SK-N-SH (cell line): ENCODE measurements at regions not wholly inside any gene's neighbourhood (a gene's known extent, or its start where the extent isn't known, plus 50 kb on each side); places are given as distances from the start of the nearest gene placed in this dataset.

Experiments
- CTCF ChIA-PET: fragments of 300-600, 350-600 bp; formaldehyde crosslinking; extraction: SDS; loops from one replicate; lab custom pipeline; 2021; lab: Yijun Ruan, JAX
- POLR2A ChIA-PET: fragments of 350-600 bp; sonication (Branson Sonifier 250); formaldehyde crosslinking; extraction: SDS; loops from one replicate; lab custom pipeline; 2020; ENCODE audit warnings: antibody characterized with exemption, inconsistent platforms; lab: Yijun Ruan, JAX
- DNase-seq: peaks from one replicate; pipeline ENCODE4 v3.0.0; 2012
- H2AFZ ChIP-seq: fragments of 200-600 bp; sonication (generic); 2 replicates; pipeline ENCODE4 v1.8.1; 2016; ENCODE audit warnings: antibody characterized with exemption, mild to moderate bottlenecking, low read depth
- H3F3A ChIP-seq: fragments of 200-600 bp; sonication (generic); replicated peaks from 2 replicates; pipeline ENCODE3; 2016; ENCODE audit warnings: antibody characterized with exemption, mild to moderate bottlenecking; ENCODE audit not compliant: insufficient read depth
- H3K27ac ChIP-seq, 2 experiments: fragments of 200-500 bp in 1 of 2; fragments of 200-600 bp in 1 of 2; sonication (Bioruptor generic) in 1 of 2; sonication (generic), shearing (Covaris generic) in 1 of 2; 2 replicates each; pipeline versions ENCODE4 v1.5.1 to v1.6.1; 2014 to 2016; ENCODE audit warnings: low read depth in 2 of 2, inconsistent platforms in 1 of 2, low read length in 1 of 2, mild to moderate bottlenecking in 1 of 2, mixed read lengths in 1 of 2
- H3K27me3 ChIP-seq: fragments of 200-600 bp; sonication (generic), shearing (Covaris generic); 2 replicates; pipeline ENCODE4 v1.6.1; 2016; ENCODE audit warnings: mixed run types; ENCODE audit not compliant: insufficient read depth
- H3K36me3 ChIP-seq, 2 experiments: fragments of 200-500 bp in 1 of 2; fragments of 200-600 bp in 1 of 2; sonication (Bioruptor generic) in 1 of 2; sonication (generic) in 1 of 2; replicated peaks in 1 of 2; 2 replicates each; pipeline versions ENCODE3 to v1.5.1; 2014 to 2016; ENCODE audit warnings: low read length in 1 of 2, mild to moderate bottlenecking in 1 of 2; ENCODE audit not compliant: insufficient read depth in 2 of 2, control insufficient read depth in 1 of 2
- H3K4me1 ChIP-seq, 2 experiments: fragments of 200-500 bp in 1 of 2; fragments of 200-600 bp in 1 of 2; sonication (Bioruptor generic) in 1 of 2; sonication (generic), shearing (Covaris generic) in 1 of 2; 2 replicates each; pipeline versions ENCODE4 v1.5.1 to v1.6.1; 2014 to 2016; ENCODE audit warnings: low read depth in 1 of 2, low read length in 1 of 2, mixed run types in 1 of 2; ENCODE audit not compliant: insufficient read depth in 2 of 2, control insufficient read depth in 1 of 2
- H3K4me2 ChIP-seq: fragments of 200-600 bp; sonication (generic), shearing (Covaris generic); 2 replicates; pipeline ENCODE4 v1.6.1; 2017; ENCODE audit warnings: mixed run types
- H3K4me3 ChIP-seq, 2 experiments: fragments of 200-500 bp in 1 of 2; fragments of 200-600 bp in 1 of 2; sonication (Bioruptor generic) in 1 of 2; sonication (generic), shearing (Covaris generic) in 1 of 2; 2 replicates each; pipeline versions ENCODE4 v1.5.1 to v1.8.1; 2014 to 2016; ENCODE audit warnings: low read depth in 2 of 2, inconsistent platforms in 1 of 2, low read length in 1 of 2, mild to moderate bottlenecking in 1 of 2, mixed read lengths in 1 of 2, moderate library complexity in 1 of 2
- H3K79me2 ChIP-seq: fragments of 200-600 bp; sonication (generic); 2 replicates; pipeline ENCODE4 v1.8.1; 2017; ENCODE audit warnings: mild to moderate bottlenecking; ENCODE audit not compliant: insufficient read depth
- H3K9ac ChIP-seq: fragments of 200-600 bp; sonication (generic); 2 replicates; pipeline ENCODE4 v1.6.1; 2017; ENCODE audit warnings: mixed run types
- H3K9me2 ChIP-seq: fragments of 200-600 bp; sonication (generic); 2 replicates; pipeline ENCODE4 v1.6.1; 2017; ENCODE audit warnings: mixed run types
- H3K9me3 ChIP-seq: fragments of 200-600 bp; sonication (generic); 2 replicates; pipeline ENCODE4 v1.6.1; 2017; ENCODE audit warnings: mixed run types, mild to moderate bottlenecking, moderate library complexity
- H4K20me1 ChIP-seq: fragments of 200-600 bp; sonication (generic); 2 replicates; pipeline ENCODE4 v1.6.1; 2017; ENCODE audit warnings: mild to moderate bottlenecking, mixed run types; ENCODE audit not compliant: insufficient read depth
- CHD2 ChIP-seq: fragments of 150-350 bp; IDR thresholded peaks from 2 replicates; pipeline ENCODE4 v1.6.1; 2018; ENCODE audit warnings: low read length; ENCODE audit not compliant: partially characterized antibody
- CTCF ChIP-seq: fragments of 200-600 bp; sonication (generic); IDR thresholded peaks from 2 replicates; pipeline ENCODE4 v1.6.1; 2017; ENCODE audit warnings: antibody characterized with exemption, mild to moderate bottlenecking, moderate library complexity
- ELF1 ChIP-seq: IDR thresholded peaks from 2 replicates; pipeline ENCODE4 v1.4.0; 2012
- EZH2phosphoT487 ChIP-seq: fragments of 200-600 bp; sonication (generic); IDR thresholded peaks from 2 replicates; pipeline ENCODE4 v1.6.1; 2017; ENCODE audit warnings: low read depth, mixed run types, mild to moderate bottlenecking, antibody characterized with exemption, moderate library complexity, borderline replicate concordance
- FOXJ3 ChIP-seq: sonication (generic); formaldehyde crosslinking; IDR thresholded peaks from 2 replicates; pipeline ENCODE4 v1.5.1; 2020; ENCODE audit warnings: mild to moderate bottlenecking, missing genetic modification reagents
- GABPA ChIP-seq: IDR thresholded peaks from 2 replicates; pipeline ENCODE4 v1.4.0; 2012; ENCODE audit warnings: low read depth, mild to moderate bottlenecking
- GATA2 ChIP-seq: sonication (generic); formaldehyde crosslinking; IDR thresholded peaks from 2 replicates; pipeline ENCODE4 v1.5.0; 2020; ENCODE audit warnings: mild to moderate bottlenecking, missing genetic modification reagents
- IRF3 ChIP-seq: fragments of 150-350 bp; IDR thresholded peaks from 2 replicates; pipeline ENCODE4 v1.6.1; 2016; ENCODE audit warnings: mild to moderate bottlenecking, low read depth, low read length
- JUND ChIP-seq: IDR thresholded peaks from 2 replicates; pipeline ENCODE4 v1.4.0; 2012
- NFIC ChIP-seq: IDR thresholded peaks from 2 replicates; pipeline ENCODE4 v1.4.0; 2012; ENCODE audit warnings: borderline replicate concordance
- RAD21 ChIP-seq: IDR thresholded peaks from 2 replicates; pipeline ENCODE4 v1.6.1; 2012; ENCODE audit warnings: mild to moderate bottlenecking, low read length
- REST ChIP-seq: IDR thresholded peaks from 2 replicates; pipeline ENCODE4 v1.6.1; 2012; ENCODE audit warnings: mild to moderate bottlenecking, low read depth, low read length, moderate library complexity
- RFX5 ChIP-seq: IDR thresholded peaks from 2 replicates; pipeline ENCODE4 v1.6.1; 2012; ENCODE audit warnings: mild to moderate bottlenecking, improper control_type of control experiment, low read length
- RXRA ChIP-seq: IDR thresholded peaks from 2 replicates; pipeline ENCODE4 v1.4.0; 2012; ENCODE audit warnings: low read depth, mild to moderate bottlenecking, borderline replicate concordance
- SIN3A ChIP-seq: IDR thresholded peaks from 2 replicates; pipeline ENCODE4 v1.6.1; 2012; ENCODE audit warnings: low read depth, mild to moderate bottlenecking, low read length, moderate library complexity, borderline replicate concordance
- SMC3 ChIP-seq: IDR thresholded peaks from 2 replicates; pipeline ENCODE4 v1.6.1; 2012; ENCODE audit warnings: low read depth, low read length, improper control_type of control experiment
- YY1 ChIP-seq: IDR thresholded peaks from 2 replicates; pipeline ENCODE4 v1.4.0; 2012; ENCODE audit warnings: low read depth, mild to moderate bottlenecking
- WGBS: methylation state at CpG from one replicate; pipeline ENCODE4 v1.1.6; 2017; ENCODE audit warnings: low lambda C conversion rate; 5-methylcytosine and 5-hydroxymethylcytosine counted together
- TF ChIP-seq, protein P1 (sequence below): IDR thresholded peaks from 2 replicates; pipeline ENCODE4 v1.4.0; 2012; ENCODE audit warnings: low read depth
- TF ChIP-seq, protein P2 (sequence below): IDR thresholded peaks from 2 replicates; pipeline ENCODE4 v1.4.0; 2012; ENCODE audit warnings: low read depth, borderline replicate concordance

DNA sequence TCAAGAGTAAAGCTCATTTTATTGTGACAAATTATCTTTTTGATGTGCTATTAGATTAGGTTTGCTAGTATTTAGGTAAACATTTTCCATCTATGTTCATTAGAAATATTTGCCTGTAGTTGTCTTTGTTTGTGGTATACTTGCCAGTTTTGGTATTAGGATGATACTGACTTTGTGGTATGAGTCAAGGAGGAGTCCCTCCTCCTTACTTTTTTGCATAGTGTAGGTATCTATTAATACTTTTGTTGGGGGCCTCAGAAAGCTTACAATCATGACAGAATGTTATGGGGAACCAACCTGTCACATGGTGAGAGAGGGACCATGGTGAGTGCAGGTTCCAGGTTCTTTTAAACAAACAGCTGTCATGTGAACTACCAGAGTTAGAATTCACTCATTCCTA, 102.1 kb downstream of the ZWINT start:
- Histone ChIP-seq H2AFZ (no peak overlapping the region), H3K27me3 (no peaks in the 10 kb centered on the region), H4K20me1 (no peaks in the 10 kb centered on the region), H3K79me2 (no peaks in the 10 kb centered on the region), H3K9me3 (no peaks in the 10 kb centered on the region), H3K9me2 (no peaks in the 10 kb centered on the region), H3K4me2 (no peak overlapping the region), H3K4me1 (no peaks in the 10 kb centered on the region), H3K27ac (no peak overlapping the region), H3K4me3 (no peak overlapping the region), H3F3A (no peaks in the 10 kb centered on the region), H3K9ac (no peak overlapping the region), H3K36me3 (no peaks in the 10 kb centered on the region)
- ChIA-PET POLR2A (no interaction called here), CTCF (no interaction called here)
- no peak for DNase-seq
- TF ChIP-seq SIN3A: no peak
- TF ChIP-seq NFIC: no peak

DNA sequence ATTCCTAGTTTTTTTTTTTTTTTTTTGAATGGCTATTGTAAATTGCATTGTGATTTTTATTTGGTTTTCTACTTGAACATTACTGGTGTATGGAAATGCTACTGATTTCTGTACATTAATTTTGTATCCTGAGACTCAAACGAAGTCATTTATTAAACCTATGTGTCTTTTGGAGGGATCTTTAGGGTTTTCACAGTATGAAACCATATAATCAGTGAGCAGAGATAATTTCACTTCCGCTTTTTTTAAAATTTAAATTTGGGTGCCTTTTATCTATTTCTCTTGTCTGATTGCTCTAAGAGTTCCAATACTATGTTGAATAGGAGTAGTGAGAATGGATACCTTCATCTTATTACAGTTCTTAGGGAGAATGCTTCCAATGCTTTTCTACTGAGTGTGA, 102.7 kb downstream of the ZWINT start:
- POLR2A ChIA-PET: no interaction called here
- TF ChIP-seq, protein P1, sequence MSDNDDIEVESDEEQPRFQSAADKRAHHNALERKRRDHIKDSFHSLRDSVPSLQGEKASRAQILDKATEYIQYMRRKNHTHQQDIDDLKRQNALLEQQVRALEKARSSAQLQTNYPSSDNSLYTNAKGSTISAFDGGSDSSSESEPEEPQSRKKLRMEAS: no peak
- TF ChIP-seq RXRA: no peak
- no peak for TF ChIP-seq JUND
- no peak for TF ChIP-seq ELF1
- no peak for TF ChIP-seq FOXJ3 (CRISPR knock-in tag)
- TF ChIP-seq SMC3: no peak
- no peak for TF ChIP-seq CHD2
- no peak for TF ChIP-seq CTCF
- TF ChIP-seq GATA2 (CRISPR knock-in tag): no peak
- TF ChIP-seq NFIC: no peak
- no peak for TF ChIP-seq REST
- TF ChIP-seq, protein P2, sequence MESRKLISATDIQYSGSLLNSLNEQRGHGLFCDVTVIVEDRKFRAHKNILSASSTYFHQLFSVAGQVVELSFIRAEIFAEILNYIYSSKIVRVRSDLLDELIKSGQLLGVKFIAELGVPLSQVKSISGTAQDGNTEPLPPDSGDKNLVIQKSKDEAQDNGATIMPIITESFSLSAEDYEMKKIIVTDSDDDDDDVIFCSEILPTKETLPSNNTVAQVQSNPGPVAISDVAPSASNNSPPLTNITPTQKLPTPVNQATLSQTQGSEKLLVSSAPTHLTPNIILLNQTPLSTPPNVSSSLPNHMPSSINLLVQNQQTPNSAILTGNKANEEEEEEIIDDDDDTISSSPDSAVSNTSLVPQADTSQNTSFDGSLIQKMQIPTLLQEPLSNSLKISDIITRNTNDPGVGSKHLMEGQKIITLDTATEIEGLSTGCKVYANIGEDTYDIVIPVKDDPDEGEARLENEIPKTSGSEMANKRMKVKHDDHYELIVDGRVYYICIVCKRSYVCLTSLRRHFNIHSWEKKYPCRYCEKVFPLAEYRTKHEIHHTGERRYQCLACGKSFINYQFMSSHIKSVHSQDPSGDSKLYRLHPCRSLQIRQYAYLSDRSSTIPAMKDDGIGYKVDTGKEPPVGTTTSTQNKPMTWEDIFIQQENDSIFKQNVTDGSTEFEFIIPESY: no peak
- TF ChIP-seq EZH2phosphoT487: no peak
- no peak for TF ChIP-seq YY1
- TF ChIP-seq RAD21: no peak
- no peak for TF ChIP-seq IRF3
- TF ChIP-seq RFX5: no peak
- no peak for TF ChIP-seq GABPA
- 18% methylated on average over 2 of the region's 2 CpGs for WGBS

More for the DNA sequence above, 102.7 kb downstream of the ZWINT start:
- no peaks in the 10 kb centered on the region for H3F3A ChIP-seq
- CTCF ChIA-PET: no interaction called here
- no peak overlapping the region for H3K9ac ChIP-seq
- no peaks in the 10 kb centered on the region for H3K4me1 ChIP-seq
- H3K27ac ChIP-seq: no peak overlapping the region
- H3K27me3 ChIP-seq: no peaks in the 10 kb centered on the region
- H3K36me3 ChIP-seq: no peaks in the 10 kb centered on the region
- no peak for DNase-seq
- no peaks in the 10 kb centered on the region for H4K20me1 ChIP-seq
- H3K79me2 ChIP-seq: no peaks in the 10 kb centered on the region
- no peaks in the 10 kb centered on the region for H3K9me2 ChIP-seq
- no peak overlapping the region for H2AFZ ChIP-seq
- H3K9me3 ChIP-seq: no peaks in the 10 kb centered on the region
- H3K4me3 ChIP-seq: no peak overlapping the region
- no peak overlapping the region for H3K4me2 ChIP-seq
